ENCODE measurements at regions not wholly inside any gene's neighbourhood (a gene's known extent, or its start where the extent isn't known, plus 50 kb on each side); places are given as distances from the start of the nearest gene placed in this dataset.

DNA sequence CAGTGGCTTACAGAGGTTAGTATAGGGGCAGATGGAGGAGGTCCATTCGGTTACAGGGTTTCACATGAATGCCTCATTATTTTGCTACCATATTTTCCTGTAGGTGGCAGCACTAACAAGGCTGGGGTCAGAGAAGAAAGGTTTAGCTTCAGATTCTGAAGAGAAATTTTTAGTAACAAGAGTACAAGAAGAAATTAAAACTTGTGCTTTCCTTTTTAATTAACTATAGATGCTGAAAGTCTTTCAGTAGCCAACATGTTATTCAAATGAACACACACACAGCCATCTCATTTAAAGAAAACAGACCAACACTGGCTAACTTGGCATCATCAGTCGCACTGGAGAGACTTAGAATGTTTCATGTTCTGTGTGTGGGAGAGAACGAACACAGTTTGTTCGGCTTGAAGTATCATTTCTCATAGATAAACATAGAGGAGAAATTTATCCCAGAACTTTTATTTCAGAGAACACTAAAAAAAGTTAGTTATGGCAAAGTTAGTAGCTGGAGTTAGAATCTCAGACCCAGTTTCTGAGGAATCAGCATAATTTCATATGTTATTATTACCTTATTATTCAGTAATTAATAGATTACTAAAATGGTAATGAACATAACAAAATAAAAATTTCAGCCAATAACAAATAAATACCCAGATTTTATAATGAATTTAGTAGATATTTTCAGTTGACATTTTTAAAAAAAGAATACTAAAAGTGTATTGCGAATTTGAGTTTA is 314.0 kb upstream of the RSPO3 start:
- H3K9me3 Mint-ChIP-seq, result no peaks in the 10 kb centered on the region
- H3K36me3 Mint-ChIP-seq, result no peaks in the 10 kb centered on the region
- no peak for DNase-seq (ENCODE audit: extremely low spot score, unreplicated experiment)
- peaks cover 3% of the 10 kb centered on the region for H3K27me3 Mint-ChIP-seq
- TF ChIP-seq CTCF (conservative IDR thresholded peaks at IDR 0.05), result peak; percentile 82
- H3K27ac Mint-ChIP-seq, result no peak overlapping the region
- no peak overlapping the region for H3K4me3 Mint-ChIP-seq
- peaks cover 20% of the 10 kb centered on the region for H3K4me1 Mint-ChIP-seq (ENCODE audit: unreplicated experiment)

- H3K27ac Mint-ChIP-seq, result no peak overlapping the region
- no peaks in the 10 kb centered on the region for H3K36me3 Mint-ChIP-seq
- no peak for DNase-seq (ENCODE audit: extremely low spot score, unreplicated experiment)
- H3K27me3 Mint-ChIP-seq, result peaks cover 3% of the 10 kb centered on the region
- no peak for TF ChIP-seq CTCF (conservative IDR thresholded peaks at IDR 0.05)
- peaks cover 20% of the 10 kb centered on the region for H3K4me1 Mint-ChIP-seq (ENCODE audit: unreplicated experiment)
- no peaks in the 10 kb centered on the region for H3K9me3 Mint-ChIP-seq
- no peak overlapping the region for H3K4me3 Mint-ChIP-seq
These were observed 312.6 kb upstream of the RSPO3 start for GRCh38 chr6:126805861-126806260.

DNA sequence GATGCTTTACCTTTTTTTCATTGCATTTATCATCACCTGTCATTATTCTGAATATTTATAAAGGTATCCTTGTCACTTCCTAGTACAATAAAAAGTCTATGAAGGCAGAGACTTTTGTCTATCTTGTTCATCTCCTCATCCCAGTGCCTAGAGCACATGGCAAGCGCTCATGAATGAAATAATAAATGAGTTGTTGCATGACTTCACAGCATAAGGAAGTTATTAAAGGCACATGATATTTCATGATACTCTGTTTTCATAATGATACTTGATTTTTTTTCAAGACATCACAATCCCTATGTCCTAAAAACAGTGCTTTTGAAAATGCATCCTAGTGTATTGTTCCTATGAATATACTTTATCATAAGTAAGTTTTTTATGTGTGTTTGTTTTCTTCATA is 310.6 kb upstream of the RSPO3 start:
- no peak for DNase-seq (ENCODE audit: extremely low spot score, unreplicated experiment)
- Mint-ChIP-seq H3K27me3 (no peaks in the 10 kb centered on the region), H3K27ac (no peak overlapping the region), H3K4me1 (ENCODE audit: unreplicated experiment) (peaks cover 25% of the 10 kb centered on the region), H3K9me3 (no peaks in the 10 kb centered on the region), H3K36me3 (no peaks in the 10 kb centered on the region), H3K4me3 (no peak overlapping the region)
- no peak for TF ChIP-seq CTCF (conservative IDR thresholded peaks at IDR 0.05)

DNA sequence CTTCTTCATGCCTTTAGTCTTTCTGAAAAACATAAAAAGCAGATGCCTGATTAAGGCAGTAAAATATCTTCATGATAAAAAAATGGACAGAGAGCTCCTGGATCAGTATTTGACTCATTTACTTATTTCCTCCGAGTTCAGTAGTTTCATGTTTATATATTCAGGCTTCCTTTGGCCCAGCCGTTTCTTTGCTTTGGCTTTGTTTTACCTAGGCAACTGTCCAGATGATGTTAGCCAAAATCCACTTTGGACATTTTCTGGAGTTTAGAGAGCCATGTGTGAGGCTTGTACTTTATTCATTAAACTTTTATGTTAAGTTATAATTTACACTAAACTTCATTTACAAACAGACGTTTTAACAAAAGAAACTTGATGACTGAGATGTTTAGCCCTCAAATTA is 307.1 kb upstream of the RSPO3 start:
- Mint-ChIP-seq H3K9me3 (no peaks in the 10 kb centered on the region), H3K4me1 (ENCODE audit: unreplicated experiment) (peaks cover 20% of the 10 kb centered on the region), H3K27me3 (no peaks in the 10 kb centered on the region), H3K36me3 (no peaks in the 10 kb centered on the region), H3K27ac (no peak overlapping the region), H3K4me3 (no peak overlapping the region)
- no peak for TF ChIP-seq CTCF (conservative IDR thresholded peaks at IDR 0.05)
- DNase-seq (ENCODE audit: extremely low spot score, unreplicated experiment), result no peak

DNA sequence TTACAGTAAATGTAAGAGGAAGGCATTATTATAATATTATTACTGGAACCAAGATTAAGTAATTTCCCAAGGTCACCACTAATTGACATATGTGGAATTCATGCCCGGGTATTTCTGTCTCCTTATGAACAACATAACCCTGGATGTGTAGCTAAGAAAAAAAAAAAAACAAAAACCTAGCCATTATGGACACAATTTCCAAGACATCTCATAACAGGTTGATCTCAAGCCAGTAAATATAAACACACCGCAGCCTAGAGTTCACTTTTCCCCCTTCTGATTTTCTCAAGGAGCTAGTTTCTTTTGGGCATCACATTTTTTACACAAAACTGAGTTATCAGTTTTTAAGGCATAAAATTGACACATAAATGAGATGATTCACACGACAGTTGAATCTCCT is 306.5 kb upstream of the RSPO3 start:
- Mint-ChIP-seq H3K4me3 (no peak overlapping the region), H3K27ac (no peak overlapping the region), H3K4me1 (ENCODE audit: unreplicated experiment) (peaks cover 16% of the 10 kb centered on the region), H3K9me3 (no peaks in the 10 kb centered on the region), H3K27me3 (no peaks in the 10 kb centered on the region), H3K36me3 (no peaks in the 10 kb centered on the region)
- no peak for DNase-seq (ENCODE audit: extremely low spot score, unreplicated experiment)
- no peak for TF ChIP-seq CTCF (conservative IDR thresholded peaks at IDR 0.05)

Measured in type B pancreatic cell (in vitro differentiated cells).